ENCODE measurements at regions not wholly inside any gene's neighbourhood (a gene's known extent, or its start where the extent isn't known, plus 50 kb on each side); places are given as distances from the start of the nearest gene placed in this dataset.

DNA sequence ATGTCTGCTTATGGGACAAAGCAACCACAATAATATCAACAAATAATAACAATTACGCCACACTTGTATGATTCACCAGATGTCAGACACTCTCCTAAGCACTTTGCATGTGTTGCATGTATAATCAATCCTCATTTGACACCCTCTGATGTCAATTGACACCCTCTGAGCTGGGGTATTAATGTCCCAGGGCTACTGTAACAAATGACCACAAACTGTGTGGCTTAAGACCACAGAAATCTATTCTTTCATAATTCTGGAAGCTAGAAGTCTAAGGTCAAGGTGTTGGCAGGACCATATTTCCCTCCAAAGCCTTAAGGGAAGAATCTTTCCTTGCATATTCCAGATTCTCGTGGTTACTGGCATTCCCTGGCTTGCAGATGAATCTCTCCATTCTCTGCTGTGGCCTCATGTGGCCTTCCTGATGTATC is 112.7 kb downstream of the NPIPB5 start:
- Histone ChIP-seq H3K36me3 (replicated peaks; ENCODE audit: insufficient read depth, low read depth) (no peaks in the 10 kb centered on the region), H3K4me1 (ENCODE audit: insufficient read depth) (no peaks in the 10 kb centered on the region), H3K9me2 (replicated peaks; ENCODE audit: insufficient read depth) (no peaks in the 10 kb centered on the region), H3K27ac (no peak overlapping the region), H3K4me3 (no peak overlapping the region), H3K9me3 (ENCODE audit: low read depth) (no peaks in the 10 kb centered on the region), H3K27me3 (peaks cover 12% of the 10 kb centered on the region), H2AFZ (no peak overlapping the region), H3K4me2 (no peak overlapping the region), H4K20me1 (ENCODE audit: insufficient read depth, poor library complexity, severe bottlenecking) (no peaks in the 10 kb centered on the region), H3K79me2 (no peaks in the 10 kb centered on the region)
- TF ChIP-seq EZH2phosphoT487 (IDR thresholded peaks at IDR 0.05; ENCODE audit: low read depth, severe bottlenecking, unreplicated experiment) (no peak), EZH2 (IDR thresholded peaks at IDR 0.05; ENCODE audit: borderline replicate concordance) (no peak)
- TF ChIP-seq, protein P1, sequence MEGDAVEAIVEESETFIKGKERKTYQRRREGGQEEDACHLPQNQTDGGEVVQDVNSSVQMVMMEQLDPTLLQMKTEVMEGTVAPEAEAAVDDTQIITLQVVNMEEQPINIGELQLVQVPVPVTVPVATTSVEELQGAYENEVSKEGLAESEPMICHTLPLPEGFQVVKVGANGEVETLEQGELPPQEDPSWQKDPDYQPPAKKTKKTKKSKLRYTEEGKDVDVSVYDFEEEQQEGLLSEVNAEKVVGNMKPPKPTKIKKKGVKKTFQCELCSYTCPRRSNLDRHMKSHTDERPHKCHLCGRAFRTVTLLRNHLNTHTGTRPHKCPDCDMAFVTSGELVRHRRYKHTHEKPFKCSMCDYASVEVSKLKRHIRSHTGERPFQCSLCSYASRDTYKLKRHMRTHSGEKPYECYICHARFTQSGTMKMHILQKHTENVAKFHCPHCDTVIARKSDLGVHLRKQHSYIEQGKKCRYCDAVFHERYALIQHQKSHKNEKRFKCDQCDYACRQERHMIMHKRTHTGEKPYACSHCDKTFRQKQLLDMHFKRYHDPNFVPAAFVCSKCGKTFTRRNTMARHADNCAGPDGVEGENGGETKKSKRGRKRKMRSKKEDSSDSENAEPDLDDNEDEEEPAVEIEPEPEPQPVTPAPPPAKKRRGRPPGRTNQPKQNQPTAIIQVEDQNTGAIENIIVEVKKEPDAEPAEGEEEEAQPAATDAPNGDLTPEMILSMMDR (IDR thresholded peaks at IDR 0.05; ENCODE audit: poor library complexity): no peak
- 89% methylated on average over 2 of the region's 2 CpGs for whole genome bisulfite sequencing (ENCODE audit: low lambda C conversion rate, missing lambda C conversion rate)
- DNase-seq (ENCODE audit: low spot score): no peak

DNA sequence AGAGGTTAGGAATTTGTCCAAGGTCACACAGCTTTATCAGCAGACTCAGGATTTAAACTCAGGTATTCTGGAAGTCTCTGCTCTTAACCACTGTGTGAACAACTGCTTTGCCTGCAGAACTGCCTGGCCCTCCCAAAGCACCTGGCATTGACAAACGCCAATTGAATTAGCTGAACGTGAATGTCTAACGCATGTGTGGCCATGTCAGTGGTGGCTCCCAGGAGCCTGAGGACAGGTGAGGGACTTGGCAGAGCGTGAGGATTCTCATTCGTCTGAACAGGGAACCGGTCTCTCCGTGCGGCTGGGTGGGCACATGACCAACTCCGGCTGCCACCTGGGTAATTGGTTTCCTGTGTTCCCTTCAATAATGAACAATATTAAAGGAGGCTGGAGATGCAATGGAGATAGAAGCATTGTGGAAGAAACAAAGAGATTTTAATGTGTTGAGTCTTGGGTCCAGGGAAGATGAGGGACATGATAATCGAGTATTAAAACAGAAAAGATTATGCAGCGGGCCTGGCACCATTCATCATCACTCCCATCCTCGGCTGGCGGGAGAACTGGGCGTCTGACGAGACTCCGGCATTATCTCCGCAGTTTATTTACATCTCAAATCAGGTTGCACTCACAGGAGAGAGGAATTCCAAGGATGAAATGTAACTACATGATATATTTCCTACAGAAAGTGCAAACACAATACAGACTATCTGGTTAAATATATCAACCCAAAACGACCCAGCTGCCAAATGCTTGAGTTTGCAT is 113.5 kb downstream of the NPIPB5 start:
- Histone ChIP-seq H3K9me3 (ENCODE audit: low read depth) (no peaks in the 10 kb centered on the region), H3K36me3 (replicated peaks; ENCODE audit: insufficient read depth, low read depth) (no peaks in the 10 kb centered on the region), H3K79me2 (no peaks in the 10 kb centered on the region), H3K9me2 (replicated peaks; ENCODE audit: insufficient read depth) (no peaks in the 10 kb centered on the region), H3K4me3 (no peak overlapping the region), H2AFZ (no peak overlapping the region), H3K27ac (no peak overlapping the region), H3K27me3 (peaks cover 9% of the 10 kb centered on the region), H3K4me2 (no peak overlapping the region), H3K4me1 (ENCODE audit: insufficient read depth) (no peaks in the 10 kb centered on the region), H4K20me1 (ENCODE audit: insufficient read depth, poor library complexity, severe bottlenecking) (no peaks in the 10 kb centered on the region)
- 81% methylated on average over 18 of the region's 18 CpGs for WGBS (ENCODE audit: low lambda C conversion rate, missing lambda C conversion rate)
- no peak for DNase-seq (ENCODE audit: low spot score)
- TF ChIP-seq EZH2 (IDR thresholded peaks at IDR 0.05; ENCODE audit: borderline replicate concordance) (no peak), EZH2phosphoT487 (IDR thresholded peaks at IDR 0.05; ENCODE audit: low read depth, severe bottlenecking, unreplicated experiment) (no peak)
- TF ChIP-seq, protein P1 (IDR thresholded peaks at IDR 0.05; ENCODE audit: poor library complexity): no peak

DNA sequence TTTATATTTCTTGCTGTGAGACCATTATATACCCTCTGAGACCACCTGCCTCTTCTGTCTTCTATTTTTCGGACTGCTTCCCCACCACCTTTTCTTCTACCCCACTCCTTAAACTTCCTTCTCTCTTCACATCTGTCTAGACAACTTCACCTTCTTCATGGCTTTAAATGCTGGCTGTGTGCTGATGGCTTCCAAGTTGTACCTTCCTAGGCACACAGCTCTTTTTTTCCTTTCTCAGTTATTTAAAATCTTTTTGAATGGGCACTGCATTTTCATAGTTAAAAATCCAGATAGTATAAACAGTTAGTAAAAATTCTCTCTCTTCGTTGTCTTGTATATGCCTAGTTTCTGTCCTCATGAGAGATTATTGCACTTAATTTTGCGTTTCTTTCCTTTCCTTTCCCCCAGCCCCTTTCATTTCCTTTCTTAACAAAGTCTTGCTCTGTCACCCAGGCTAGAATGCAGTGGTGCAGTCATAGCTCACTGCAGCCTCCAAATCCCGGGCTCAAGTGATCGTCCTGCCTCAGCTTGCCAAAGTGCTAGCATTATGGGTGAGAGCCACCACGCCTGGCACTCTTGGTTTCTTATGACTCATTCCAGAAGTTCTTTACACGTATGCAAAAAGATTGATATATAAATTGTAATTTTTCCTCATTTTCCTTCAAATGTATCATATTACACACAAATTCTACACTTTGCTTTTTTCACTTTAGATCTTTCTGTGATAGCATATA is 114.3 kb downstream of the NPIPB5 start:
- Histone ChIP-seq H3K9me3 (ENCODE audit: low read depth) (no peaks in the 10 kb centered on the region), H3K79me2 (no peaks in the 10 kb centered on the region), H3K9me2 (replicated peaks; ENCODE audit: insufficient read depth) (no peaks in the 10 kb centered on the region), H3K4me2 (no peak overlapping the region), H2AFZ (no peak overlapping the region), H3K27ac (no peak overlapping the region), H3K4me3 (no peak overlapping the region), H3K36me3 (replicated peaks; ENCODE audit: insufficient read depth, low read depth) (no peaks in the 10 kb centered on the region), H3K4me1 (ENCODE audit: insufficient read depth) (no peaks in the 10 kb centered on the region), H3K27me3 (peaks cover 9% of the 10 kb centered on the region), H4K20me1 (ENCODE audit: insufficient read depth, poor library complexity, severe bottlenecking) (no peaks in the 10 kb centered on the region)
- DNase-seq (ENCODE audit: low spot score): no peak
- 83% methylated on average over 7 of the region's 7 CpGs for WGBS (ENCODE audit: low lambda C conversion rate, missing lambda C conversion rate)
- TF ChIP-seq, protein P1 (IDR thresholded peaks at IDR 0.05; ENCODE audit: poor library complexity): no peak
- TF ChIP-seq EZH2phosphoT487 (IDR thresholded peaks at IDR 0.05; ENCODE audit: low read depth, severe bottlenecking, unreplicated experiment): no peak
- TF ChIP-seq EZH2 (IDR thresholded peaks at IDR 0.05; ENCODE audit: borderline replicate concordance): no peak

Data from hepatocyte (in vitro differentiated cells).